RWPE2 (cell line): ENCODE measurements at regions not wholly inside any gene's neighbourhood (a gene's known extent, or its start where the extent isn't known, plus 50 kb on each side); places are given as distances from the start of the nearest gene placed in this dataset.

Source experiments
- ATAC-seq: fragments of 200-7000 bp; cut with Tn5 transposase; 3 replicates; pipeline ENCODE4 v1.9.1; 2021; ENCODE audit warnings: low read depth
- DNase-seq: peaks from one replicate; pipeline ENCODE4 v3.0.0-alpha.2; 2020; ENCODE audit warnings: low spot score
- H3K27ac ChIP-seq: fragments of 450-650 bp; 2 replicates; pipeline ENCODE4 v1.5.1; 2017; ENCODE audit warnings: mild to moderate bottlenecking; ENCODE audit not compliant: poor library complexity, severe bottlenecking
- H3K27me3 ChIP-seq: fragments of 250-450 bp; sonication (Bioruptor Pico); 2 replicates; pipeline ENCODE4 v1.5.1; 2021; ENCODE audit warnings: mild to moderate bottlenecking, moderate library complexity; ENCODE audit not compliant: insufficient read depth, poor library complexity, severe bottlenecking
- H3K36me3 ChIP-seq: fragments of 250-450 bp; sonication (Bioruptor Pico); 2 replicates; pipeline ENCODE4 v1.5.1; 2020; ENCODE audit warnings: low read depth, mild to moderate bottlenecking, moderate library complexity
- H3K4me1 ChIP-seq: fragments of 250-450 bp; sonication (Bioruptor Pico); 2 replicates; pipeline ENCODE4 v1.5.1; 2021; ENCODE audit warnings: mild to moderate bottlenecking, moderate library complexity; ENCODE audit not compliant: insufficient read depth, poor library complexity, severe bottlenecking
- H3K4me3 ChIP-seq: fragments of 250-450 bp; sonication (Bioruptor Pico); 2 replicates; pipeline ENCODE4 v1.5.1; 2021; ENCODE audit warnings: mild to moderate bottlenecking, moderate library complexity; ENCODE audit not compliant: severe bottlenecking
- H3K9me3 ChIP-seq: fragments of 250-450 bp; sonication (Bioruptor Pico); 2 replicates; pipeline ENCODE4 v1.5.1; 2021; ENCODE audit warnings: mild to moderate bottlenecking, moderate library complexity; ENCODE audit not compliant: severe bottlenecking
- TF ChIP-seq, protein P1 (sequence below): fragments of 450-650 bp; IDR thresholded peaks from one replicate; pipeline ENCODE4 v1.5.1; 2017; ENCODE audit warnings: mild to moderate bottlenecking, moderate library complexity; ENCODE audit not compliant: poor library complexity, severe bottlenecking

DNA sequence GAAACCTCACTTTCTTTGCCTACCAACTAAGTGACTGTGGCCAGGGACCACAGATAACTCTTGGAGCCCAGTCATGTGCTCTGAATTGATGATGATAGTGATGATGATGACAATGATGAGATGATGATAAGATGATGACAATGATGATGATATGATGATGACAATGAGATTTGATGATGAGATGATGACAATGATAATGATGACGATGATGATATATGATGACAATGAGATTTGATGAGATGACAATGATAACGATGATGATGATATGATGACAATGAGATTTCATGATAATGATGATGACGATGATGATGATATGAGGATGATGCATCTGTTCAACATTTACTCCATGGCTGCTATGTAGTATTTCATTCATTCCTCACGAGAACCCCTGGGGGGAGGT lies 213.0 kb downstream of the ERCC6L2 start:
- H3K27ac ChIP-seq: no peak overlapping the region
- TF ChIP-seq, protein P1, sequence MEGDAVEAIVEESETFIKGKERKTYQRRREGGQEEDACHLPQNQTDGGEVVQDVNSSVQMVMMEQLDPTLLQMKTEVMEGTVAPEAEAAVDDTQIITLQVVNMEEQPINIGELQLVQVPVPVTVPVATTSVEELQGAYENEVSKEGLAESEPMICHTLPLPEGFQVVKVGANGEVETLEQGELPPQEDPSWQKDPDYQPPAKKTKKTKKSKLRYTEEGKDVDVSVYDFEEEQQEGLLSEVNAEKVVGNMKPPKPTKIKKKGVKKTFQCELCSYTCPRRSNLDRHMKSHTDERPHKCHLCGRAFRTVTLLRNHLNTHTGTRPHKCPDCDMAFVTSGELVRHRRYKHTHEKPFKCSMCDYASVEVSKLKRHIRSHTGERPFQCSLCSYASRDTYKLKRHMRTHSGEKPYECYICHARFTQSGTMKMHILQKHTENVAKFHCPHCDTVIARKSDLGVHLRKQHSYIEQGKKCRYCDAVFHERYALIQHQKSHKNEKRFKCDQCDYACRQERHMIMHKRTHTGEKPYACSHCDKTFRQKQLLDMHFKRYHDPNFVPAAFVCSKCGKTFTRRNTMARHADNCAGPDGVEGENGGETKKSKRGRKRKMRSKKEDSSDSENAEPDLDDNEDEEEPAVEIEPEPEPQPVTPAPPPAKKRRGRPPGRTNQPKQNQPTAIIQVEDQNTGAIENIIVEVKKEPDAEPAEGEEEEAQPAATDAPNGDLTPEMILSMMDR: no peak
- DNase-seq: no peak
- no peak overlapping the region for H3K4me3 ChIP-seq
- peaks cover 16% of the 10 kb centered on the region for H3K27me3 ChIP-seq
- no peaks in the 10 kb centered on the region for H3K36me3 ChIP-seq
- no peaks in the 10 kb centered on the region for H3K9me3 ChIP-seq
- no peak for ATAC-seq
- no peaks in the 10 kb centered on the region for H3K4me1 ChIP-seq

DNA sequence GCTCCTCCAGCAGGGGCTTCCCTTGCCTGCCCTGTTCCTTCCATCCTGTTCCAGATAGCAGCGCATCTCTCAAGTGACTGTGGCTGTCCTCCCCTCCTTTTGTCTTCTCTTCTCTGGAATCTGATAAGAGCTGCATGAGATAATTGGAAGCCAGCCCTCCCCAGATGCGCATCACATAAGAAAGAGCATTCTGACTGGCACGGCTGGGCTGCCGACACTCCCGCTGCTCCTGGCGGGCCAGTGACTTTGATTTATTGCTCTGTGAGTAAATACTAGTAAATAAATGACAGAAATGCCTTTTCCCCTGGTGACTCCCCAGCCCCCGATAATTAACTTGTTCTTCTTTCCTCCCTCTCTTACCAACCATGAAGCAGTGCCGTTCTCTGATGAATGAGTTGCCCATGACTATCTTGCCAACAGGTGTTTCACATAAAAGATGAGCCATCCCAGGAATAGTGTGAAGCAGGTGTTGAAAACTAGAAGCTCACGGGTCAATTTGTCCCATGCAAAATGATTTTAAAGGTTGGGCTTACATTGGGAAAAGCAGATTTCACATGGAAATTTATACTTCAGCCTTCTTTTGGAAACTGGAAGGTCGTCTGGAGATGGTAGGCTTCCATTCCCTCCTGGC lies 212.3 kb downstream of the ERCC6L2 start:
- no peaks in the 10 kb centered on the region for H3K4me1 ChIP-seq
- H3K27me3 ChIP-seq: peaks cover 16% of the 10 kb centered on the region
- no peak for DNase-seq
- no peak overlapping the region for H3K27ac ChIP-seq
- H3K9me3 ChIP-seq: no peaks in the 10 kb centered on the region
- no peak for ATAC-seq
- H3K4me3 ChIP-seq: no peak overlapping the region
- no peaks in the 10 kb centered on the region for H3K36me3 ChIP-seq
- TF ChIP-seq, protein P1: no peak

DNA sequence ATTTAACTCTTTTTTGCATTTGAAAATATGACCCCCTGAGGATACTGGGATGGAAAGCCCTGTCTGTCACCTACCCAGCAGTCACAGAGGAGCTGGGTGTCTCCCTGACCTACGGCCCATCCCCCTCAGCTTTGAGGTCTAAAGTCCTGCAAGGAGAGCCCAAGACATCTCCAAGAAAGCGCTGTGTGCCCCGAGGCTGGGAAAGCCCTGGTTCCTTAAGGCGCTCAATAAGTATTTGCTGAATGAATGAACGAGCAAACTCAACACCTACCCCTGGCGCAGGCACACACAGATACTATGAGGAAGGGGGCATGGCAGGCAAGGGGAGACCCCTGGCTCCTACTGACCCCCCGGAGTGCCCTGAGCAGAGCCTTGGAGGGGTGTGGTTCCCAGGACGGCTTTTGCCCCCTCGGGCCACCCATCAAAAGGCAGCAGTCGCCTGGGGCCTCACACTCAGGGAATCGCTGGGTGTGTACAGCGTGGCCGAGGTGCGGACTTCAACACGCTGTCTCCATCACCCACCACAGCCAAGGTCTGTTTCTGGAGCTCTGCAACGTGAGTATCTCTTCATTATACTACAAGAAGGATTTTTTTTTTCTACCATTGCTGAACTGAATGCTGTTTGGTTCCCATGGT lies 211.6 kb downstream of the ERCC6L2 start:
- H3K27ac ChIP-seq: no peak overlapping the region
- DNase-seq (no peak), ATAC-seq (no peak)
- TF ChIP-seq, protein P1: no peak
- H3K27me3 ChIP-seq: peaks cover 16% of the 10 kb centered on the region
- H3K36me3 ChIP-seq: no peaks in the 10 kb centered on the region
- H3K4me1 ChIP-seq: no peaks in the 10 kb centered on the region
- no peaks in the 10 kb centered on the region for H3K9me3 ChIP-seq
- no peak overlapping the region for H3K4me3 ChIP-seq

DNA sequence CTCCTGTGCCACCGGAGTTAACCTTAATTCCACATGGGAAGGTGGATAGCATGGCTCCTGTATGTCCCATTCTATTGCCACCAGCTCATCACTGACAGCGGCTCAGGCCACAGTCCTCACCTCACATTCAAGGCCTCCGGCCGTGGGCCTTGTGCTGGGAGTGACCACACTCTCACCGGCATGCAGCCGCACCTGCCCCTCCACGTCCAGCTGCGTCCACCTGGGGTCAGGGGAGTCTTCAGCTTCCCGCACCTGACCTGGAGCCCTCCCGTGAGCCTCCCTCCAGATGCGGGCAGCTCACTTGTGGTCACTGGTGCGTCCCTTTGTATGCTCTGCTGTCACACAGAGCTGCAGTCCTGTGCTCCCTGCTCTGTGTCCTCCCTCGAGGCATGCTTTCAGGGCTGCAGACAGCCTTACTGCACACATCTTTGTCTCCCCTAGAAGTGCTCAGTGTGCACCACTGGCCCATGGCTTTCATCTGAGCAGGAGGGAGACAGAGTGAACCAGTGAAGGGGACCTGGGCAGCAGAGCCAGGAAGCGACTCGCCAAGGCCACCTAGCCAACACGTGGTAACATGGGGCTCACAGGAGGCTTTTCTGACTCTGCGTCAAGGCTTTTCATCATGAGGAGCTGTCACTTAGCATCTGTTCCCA lies 210.1 kb downstream of the ERCC6L2 start:
- no peak overlapping the region for H3K27ac ChIP-seq
- no peaks in the 10 kb centered on the region for H3K9me3 ChIP-seq
- no peak overlapping the region for H3K4me3 ChIP-seq
- no peak for DNase-seq
- no peaks in the 10 kb centered on the region for H3K36me3 ChIP-seq
- peaks cover 7% of the 10 kb centered on the region for H3K4me1 ChIP-seq
- TF ChIP-seq, protein P1: no peak
- no peak for ATAC-seq
- peaks cover 16% of the 10 kb centered on the region for H3K27me3 ChIP-seq

DNA sequence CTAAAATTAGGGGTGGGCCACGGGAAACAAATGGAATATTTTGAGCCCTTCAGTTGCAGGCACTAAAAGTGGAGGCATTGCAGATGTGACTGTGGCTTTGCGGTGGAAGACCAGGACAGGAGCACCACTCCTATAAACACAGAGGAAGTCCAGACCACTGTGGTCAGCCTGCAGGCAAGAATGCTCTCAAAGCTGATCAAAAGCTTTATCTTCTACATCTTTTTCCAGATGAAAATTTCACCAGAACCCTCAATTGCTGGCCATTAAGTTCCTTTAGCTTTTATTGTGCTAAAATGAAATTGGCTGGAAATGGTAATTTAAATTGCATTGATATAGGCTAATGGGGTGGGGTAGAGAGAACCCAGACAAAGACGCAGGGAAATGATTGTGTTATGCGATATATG lies 208.8 kb downstream of the ERCC6L2 start:
- Histone ChIP-seq H3K36me3 (no peaks in the 10 kb centered on the region), H3K4me1 (peaks cover 17% of the 10 kb centered on the region), H3K27ac (no peak overlapping the region), H3K4me3 (no peak overlapping the region), H3K9me3 (no peaks in the 10 kb centered on the region), H3K27me3 (peaks cover 16% of the 10 kb centered on the region)
- no peak for DNase-seq
- no peak for ATAC-seq
- TF ChIP-seq, protein P1: no peak
